Stomach smooth muscle (tissue), 2 donors: ENCODE measurements at regions not wholly inside any gene's neighbourhood (a gene's known extent, or its start where the extent isn't known, plus 50 kb on each side); places are given as distances from the start of the nearest gene placed in this dataset.
"Not testable (repeated sequence)": the region's sequence is repeated elsewhere in the genome, so short reads cannot be mapped to it uniquely, and the experiment has no call there.

ENCODE experiments used
- H3K27ac ChIP-seq: one replicate; pipeline ENCODE4 v1.7.0; 2013; ENCODE audit warnings: mild to moderate bottlenecking, low read length, inconsistent platforms
- H3K27me3 ChIP-seq, 2 donors: one replicate each; pipeline ENCODE4 v1.7.0; 2013; ENCODE audit warnings: low read length in 2 of 2; ENCODE audit not compliant: insufficient read depth in 2 of 2, control insufficient read depth in 1 of 2
- H3K36me3 ChIP-seq, 2 donors: one replicate each; pipeline ENCODE4 v1.7.0; 2013; ENCODE audit warnings: low read length in 2 of 2; ENCODE audit not compliant: control insufficient read depth in 2 of 2, insufficient read depth in 2 of 2
- H3K4me1 ChIP-seq: one replicate; pipeline ENCODE4 v1.7.0; 2013; ENCODE audit warnings: low read length; ENCODE audit not compliant: control insufficient read depth, insufficient read depth
- H3K4me3 ChIP-seq, 2 donors: one replicate each; pipeline ENCODE4 v1.7.0; 2013; ENCODE audit warnings: low read length in 2 of 2
- H3K9ac ChIP-seq, 2 donors: one replicate each; pipeline ENCODE4 v1.7.0; 2013; ENCODE audit warnings: low read length in 2 of 2, mild to moderate bottlenecking in 1 of 2
- H3K9me3 ChIP-seq, 2 donors: one replicate each; pipeline ENCODE4 v1.7.0; 2013; ENCODE audit warnings: low read length in 2 of 2; ENCODE audit not compliant: control insufficient read depth in 2 of 2
- donor health status: healthy.
- donor health status: Pancreatic carcinoma.

- H3K27me3 ChIP-seq, H3K9me3 ChIP-seq, H3K9ac ChIP-seq, H3K4me3 ChIP-seq, H3K4me1 ChIP-seq, H3K36me3 ChIP-seq, H3K27ac ChIP-seq: not testable (repeated sequence)
These were observed 162.2 kb downstream of the LAT start for GRCh38 chr16:29146808-29147643.

- Histone ChIP-seq H3K9ac (no peak overlapping the region), H3K9me3 (no peaks in the 10 kb centered on the region), H3K27ac (no peak overlapping the region), H3K4me1 (no peaks in the 10 kb centered on the region), H3K27me3 (no peaks in the 10 kb centered on the region), H3K4me3 (no peak overlapping the region), H3K36me3 (no peaks in the 10 kb centered on the region)
These were observed 161.4 kb downstream of the LAT start for GRCh38 chr16:29146266-29146665.

GRCh38 chr16:29145486-29146225 lies 160.8 kb downstream of the LAT start:
- not testable (repeated sequence) for H3K36me3 ChIP-seq, H3K9me3 ChIP-seq, H3K9ac ChIP-seq, H3K27ac ChIP-seq, H3K4me1 ChIP-seq, H3K4me3 ChIP-seq, H3K27me3 ChIP-seq

- not testable (repeated sequence) for H3K36me3 ChIP-seq, H3K27ac ChIP-seq, H3K9me3 ChIP-seq, H3K4me1 ChIP-seq, H3K4me3 ChIP-seq, H3K27me3 ChIP-seq, H3K9ac ChIP-seq
These were observed 160.2 kb downstream of the LAT start for GRCh38 chr16:29145086-29145485.

GRCh38 chr16:29144669-29145062 lies 159.8 kb downstream of the LAT start:
- H3K27ac ChIP-seq, H3K36me3 ChIP-seq, H3K9ac ChIP-seq, H3K27me3 ChIP-seq, H3K4me3 ChIP-seq, H3K4me1 ChIP-seq, H3K9me3 ChIP-seq: not testable (repeated sequence)

DNA sequence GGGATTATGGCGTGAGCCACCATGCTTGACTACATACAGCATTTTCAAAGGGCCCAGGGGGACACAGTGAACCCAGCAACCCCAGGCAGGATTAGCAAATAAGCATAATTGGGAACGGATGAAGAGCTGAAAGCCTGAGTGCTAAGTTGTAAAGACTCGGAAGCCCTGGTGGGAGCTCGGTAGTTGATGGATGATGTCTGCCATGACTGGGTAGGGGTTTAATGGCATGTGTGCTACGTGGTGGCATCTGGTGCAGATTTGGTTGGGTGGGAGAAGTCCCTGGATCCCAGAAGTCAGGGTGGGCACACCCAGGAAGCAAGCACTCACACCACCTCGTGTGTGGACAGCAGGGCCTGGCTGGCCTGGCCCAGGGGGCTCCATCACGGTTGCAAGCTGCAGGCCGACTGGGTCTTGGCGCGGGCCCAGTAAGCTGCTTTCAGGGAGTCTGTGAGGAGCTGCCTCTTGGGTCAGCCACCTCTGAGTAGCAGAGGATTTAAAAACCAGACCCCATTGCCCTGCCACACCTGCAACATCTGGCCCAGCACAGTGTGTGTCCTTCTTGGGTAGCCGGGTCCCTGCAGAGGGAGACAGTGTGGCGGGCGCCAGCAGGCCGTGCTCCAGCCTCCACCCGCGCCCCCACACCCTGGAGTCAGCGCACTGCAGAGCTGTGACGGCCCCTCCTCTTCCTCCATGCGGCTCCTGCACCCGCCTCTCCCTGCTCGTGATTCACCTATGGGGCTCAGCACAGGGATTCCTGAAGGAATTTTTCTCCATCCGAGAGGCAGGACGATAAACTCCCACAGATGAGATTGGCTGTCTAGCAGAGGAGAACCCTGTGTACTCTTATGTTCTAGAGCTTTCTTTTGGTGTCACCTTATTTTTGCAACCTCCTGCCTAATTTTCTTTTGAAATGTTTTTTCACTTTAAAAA lies 159.2 kb downstream of the LAT start:
- H3K36me3 ChIP-seq, H3K9me3 ChIP-seq, H3K9ac ChIP-seq, H3K27me3 ChIP-seq, H3K4me3 ChIP-seq, H3K4me1 ChIP-seq, H3K27ac ChIP-seq: not testable (repeated sequence)

GRCh38 chr16:29142506-29142905 lies 157.7 kb downstream of the LAT start:
- not testable (repeated sequence) for H3K4me3 ChIP-seq, H3K9ac ChIP-seq, H3K9me3 ChIP-seq, H3K27ac ChIP-seq, H3K36me3 ChIP-seq, H3K27me3 ChIP-seq, H3K4me1 ChIP-seq

- Histone ChIP-seq H3K36me3 (no peaks in the 10 kb centered on the region), H3K4me1 (no peaks in the 10 kb centered on the region), H3K27me3 (no peaks in the 10 kb centered on the region), H3K9ac (no peak overlapping the region), H3K27ac (no peak overlapping the region), H3K4me3 (no peak overlapping the region), H3K9me3 (no peaks in the 10 kb centered on the region)
These were observed 156.9 kb downstream of the LAT start for GRCh38 chr16:29141586-29142324.

GRCh38 chr16:29141121-29141520 lies 156.3 kb downstream of the LAT start:
- not testable (repeated sequence) for H3K9ac ChIP-seq, H3K27ac ChIP-seq, H3K4me3 ChIP-seq, H3K9me3 ChIP-seq, H3K4me1 ChIP-seq, H3K27me3 ChIP-seq, H3K36me3 ChIP-seq
